Lower leg skin (tissue), 4 donors: ENCODE measurements at regions not wholly inside any gene's neighbourhood (a gene's known extent, or its start where the extent isn't known, plus 50 kb on each side); places are given as distances from the start of the nearest gene placed in this dataset.

Source experiments
- DNase-seq, 2 donors: peaks; one replicate each; pipeline ENCODE4 v3.0.0-alpha.2; 2019; ENCODE audit warnings: low spot score in 2 of 2
- H3K4me3 ChIP-seq: fragments of 200-600 bp; sonication (generic); 2 replicates; pipeline ENCODE4 v1.5.1; 2017; ENCODE audit warnings: mild to moderate bottlenecking, low read depth; ENCODE audit not compliant: poor library complexity, severe bottlenecking
- CTCF ChIP-seq, 3 donors: fragments of 450-650 bp; IDR thresholded peaks; one replicate each; pipeline ENCODE4 v1.5.1; 2016; ENCODE audit warnings: antibody characterized with exemption in 3 of 3, mild to moderate bottlenecking in 3 of 3, moderate library complexity in 2 of 3
- POLR2A ChIP-seq, 2 donors: fragments of 450-650 bp; IDR thresholded peaks; one replicate each; pipeline ENCODE4 v1.6.1; 2016 to 2017; ENCODE audit warnings: antibody characterized with exemption in 2 of 2, mild to moderate bottlenecking in 1 of 2, moderate library complexity in 1 of 2
- WGBS, 2 donors: methylation state at CpG; one replicate each; pipeline ENCODE4 v1.1.5; 2018; 5-methylcytosine and 5-hydroxymethylcytosine counted together
- intact Hi-C: fragments of 100-400 bp; cut with DNase I; formaldehyde crosslinking; loops from one replicate; pipeline ENCODE4 v1.15.0; 2023; ENCODE audit warnings: low total_unique reads

- TF ChIP-seq CTCF (IDR thresholded peaks at IDR 0.05) (no peak), POLR2A (IDR thresholded peaks at IDR 0.05) (no peak)
- H3K4me3 ChIP-seq = no peak overlapping the region
- no peak for DNase-seq
- WGBS, 2 donors = 42 to 50% methylated on average over 1 of the region's 1 CpG
- intact Hi-C loops = no loop called here
Observed at GRCh38 chr3:18241837-18242236, 183.3 kb downstream of the SATB1 start.

- DNase-seq = no peak
- WGBS, 2 donors = 77 to 81% methylated on average over 2 of the region's 2 CpGs
- no peak for TF ChIP-seq CTCF (IDR thresholded peaks at IDR 0.05)
- no peak for TF ChIP-seq POLR2A (IDR thresholded peaks at IDR 0.05)
- H3K4me3 ChIP-seq = no peak overlapping the region
- intact Hi-C loops = no loop called here
Observed at GRCh38 chr3:18239674-18240073, 185.5 kb downstream of the SATB1 start.

- DNase-seq = no peak
- 60 to 67% methylated on average over 3 of the region's 3 CpGs for WGBS, 2 donors
- no peak overlapping the region for H3K4me3 ChIP-seq
- TF ChIP-seq POLR2A (IDR thresholded peaks at IDR 0.05) = no peak
- no peak for TF ChIP-seq CTCF (IDR thresholded peaks at IDR 0.05)
- intact Hi-C loops = no loop called here
Observed at GRCh38 chr3:18238746-18239331, 186.3 kb downstream of the SATB1 start.

- DNase-seq = no peak
- 60 to 71% methylated on average over 2 of the region's 2 CpGs for WGBS, 2 donors
- H3K4me3 ChIP-seq = no peak overlapping the region
- intact Hi-C loops = no loop called here
- TF ChIP-seq CTCF (IDR thresholded peaks at IDR 0.05) (no peak), POLR2A (IDR thresholded peaks at IDR 0.05) (no peak)
Observed at GRCh38 chr3:18238332-18238731, 186.8 kb downstream of the SATB1 start.

GRCh38 chr3:18237251-18238005, 187.7 kb downstream of the SATB1 start:
- 43 to 52% methylated on average over 5 of the region's 5 CpGs for WGBS, 2 donors
- intact Hi-C loops = no loop called here
- TF ChIP-seq CTCF (IDR thresholded peaks at IDR 0.05) (no peak), POLR2A (IDR thresholded peaks at IDR 0.05) (no peak)
- no peak overlapping the region for H3K4me3 ChIP-seq
- DNase-seq = no peak
